Uterus (tissue), 2 donors: ENCODE measurements at regions not wholly inside any gene's neighbourhood (a gene's known extent, or its start where the extent isn't known, plus 50 kb on each side); places are given as distances from the start of the nearest gene placed in this dataset.
"Not testable (repeated sequence)": the region's sequence is repeated elsewhere in the genome, so short reads cannot be mapped to it uniquely, and the experiment has no call there.

ENCODE experiments used
- CTCF ChIP-seq, 4 experiments: fragments of 200-600 bp in 2 of 4; fragments of 450-650 bp in 2 of 4; sonication (generic) in 2 of 4; IDR thresholded peaks; one replicate each; pipeline ENCODE4 v1.5.1; 2016 to 2019; ENCODE audit warnings: antibody characterized with exemption in 4 of 4, mild to moderate bottlenecking in 2 of 4, moderate library complexity in 1 of 4
- POLR2A ChIP-seq, 2 donors: fragments of 450-650 bp; IDR thresholded peaks; one replicate each; pipeline ENCODE4 v1.6.1; 2016; ENCODE audit warnings: antibody characterized with exemption in 2 of 2, mild to moderate bottlenecking in 1 of 2, moderate library complexity in 1 of 2

GRCh38 chr21:9647409-9647808, 874.0 kb upstream of the TPTE start:
- not testable (repeated sequence) for TF ChIP-seq CTCF, POLR2A (IDR thresholded peaks at IDR 0.05)
